ENCODE measurements at regions not wholly inside any gene's neighbourhood (a gene's known extent, or its start where the extent isn't known, plus 50 kb on each side); places are given as distances from the start of the nearest gene placed in this dataset.
"Not testable (repeated sequence)": the region's sequence is repeated elsewhere in the genome, so short reads cannot be mapped to it uniquely, and the experiment has no call there.

DNA sequence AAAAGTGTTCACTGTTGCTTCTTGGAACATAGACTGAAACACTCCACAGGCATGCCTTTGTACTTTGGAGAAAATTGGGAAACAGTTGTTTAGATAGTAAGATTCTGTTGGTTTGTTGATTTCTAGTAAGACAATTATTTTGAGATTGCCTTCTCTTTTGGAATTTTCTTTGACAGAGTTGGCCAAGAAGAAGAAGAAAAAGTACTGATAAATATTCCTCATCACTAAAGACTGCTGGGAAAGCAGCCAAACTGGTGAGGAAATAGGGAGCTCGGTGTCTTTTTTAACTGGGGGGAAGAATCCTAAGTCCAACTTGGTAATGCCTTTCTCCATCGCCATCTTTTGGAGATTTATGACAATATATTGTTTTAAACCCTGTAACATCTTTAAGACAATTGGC lies 370.7 kb downstream of the GPAT3 start:
- ATAC-seq, result no peak

DNA sequence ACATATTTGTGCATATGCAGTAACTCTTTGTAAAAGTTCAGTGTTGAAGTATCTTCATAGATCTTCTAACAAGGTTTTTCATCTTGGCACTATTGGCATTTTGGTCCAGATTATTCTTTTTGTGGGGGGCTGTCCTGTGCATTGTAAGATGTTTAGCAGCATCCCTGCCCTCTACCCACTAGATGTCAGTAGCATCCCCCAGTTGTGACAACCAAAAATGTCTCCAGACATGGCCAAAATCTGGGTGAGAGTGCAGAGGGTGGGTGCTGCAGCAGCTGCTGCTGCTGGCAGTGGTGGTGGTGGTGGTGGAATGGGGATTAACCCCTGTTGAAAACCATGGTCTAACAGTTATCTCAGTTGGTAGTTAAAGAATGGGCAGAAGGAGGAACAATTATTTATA lies 370.0 kb downstream of the GPAT3 start:
- ATAC-seq, result no peak

- ATAC-seq, result not testable (repeated sequence)
Measured at GRCh38 chr4:83903740-83904139, 367.8 kb downstream of the GPAT3 start.

DNA sequence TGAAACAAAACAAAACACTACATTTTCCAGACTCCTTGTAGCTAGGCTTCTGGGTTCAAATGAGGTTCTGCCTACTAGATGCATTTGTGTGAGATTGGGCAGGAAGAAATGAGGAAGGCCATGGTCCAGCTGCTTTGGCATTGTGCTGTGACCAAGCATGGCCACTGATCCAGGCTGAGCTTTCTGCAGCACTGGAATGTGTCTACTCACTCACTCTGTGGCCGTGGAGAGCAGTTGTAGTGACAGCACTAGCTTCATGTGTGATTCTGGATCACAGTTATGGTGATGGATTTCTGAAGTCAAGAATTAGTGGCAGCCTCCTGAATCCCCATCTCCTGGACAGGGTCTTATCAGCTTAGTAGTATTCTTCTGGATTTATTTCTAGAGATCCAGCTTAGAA lies 358.9 kb downstream of the GPAT3 start:
- ATAC-seq, result no peak

DNA sequence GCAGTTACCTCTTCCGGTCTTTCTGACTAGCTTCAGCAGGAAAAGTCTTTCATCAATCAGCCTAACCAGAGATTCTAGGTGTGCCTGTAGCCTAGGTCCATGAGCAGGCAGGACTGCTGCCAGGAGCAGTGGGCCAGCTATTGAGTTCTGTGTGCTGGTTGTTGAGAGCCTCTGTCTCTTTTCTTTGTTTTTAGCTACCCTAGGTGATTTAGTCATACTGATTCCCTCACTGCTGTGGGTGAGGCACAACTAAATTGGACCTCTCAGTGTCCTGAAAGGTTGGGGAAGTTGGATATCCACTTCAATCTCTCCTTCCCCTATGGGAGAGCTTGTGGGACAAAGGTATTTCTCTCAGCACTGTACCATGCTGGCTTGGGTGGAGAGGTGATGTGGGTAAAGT lies 354.9 kb downstream of the GPAT3 start:
- ATAC-seq, result no peak

DNA sequence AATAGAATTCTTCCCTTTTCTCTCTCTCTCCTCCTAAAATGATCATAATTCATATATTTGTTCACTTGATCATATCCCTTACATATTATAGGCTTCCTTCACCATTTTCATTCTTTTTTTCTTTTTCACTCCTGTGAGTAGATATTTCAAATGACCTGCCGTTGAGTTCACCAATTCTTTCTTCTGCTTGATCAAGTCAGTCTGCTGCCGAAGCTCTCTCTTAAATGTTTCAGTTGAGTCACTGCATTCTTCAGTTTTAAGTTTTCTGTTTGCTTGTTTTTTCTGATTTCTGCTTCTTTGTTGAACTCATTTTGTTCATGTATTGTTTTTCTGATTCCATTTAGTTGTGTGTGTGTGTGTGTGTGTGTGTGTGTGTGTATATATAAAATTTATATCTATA lies 354.3 kb downstream of the GPAT3 start:
- ATAC-seq, result no peak

GRCh38 chr4:83889802-83890201 lies 353.9 kb downstream of the GPAT3 start:
- ATAC-seq, result no peak

DNA sequence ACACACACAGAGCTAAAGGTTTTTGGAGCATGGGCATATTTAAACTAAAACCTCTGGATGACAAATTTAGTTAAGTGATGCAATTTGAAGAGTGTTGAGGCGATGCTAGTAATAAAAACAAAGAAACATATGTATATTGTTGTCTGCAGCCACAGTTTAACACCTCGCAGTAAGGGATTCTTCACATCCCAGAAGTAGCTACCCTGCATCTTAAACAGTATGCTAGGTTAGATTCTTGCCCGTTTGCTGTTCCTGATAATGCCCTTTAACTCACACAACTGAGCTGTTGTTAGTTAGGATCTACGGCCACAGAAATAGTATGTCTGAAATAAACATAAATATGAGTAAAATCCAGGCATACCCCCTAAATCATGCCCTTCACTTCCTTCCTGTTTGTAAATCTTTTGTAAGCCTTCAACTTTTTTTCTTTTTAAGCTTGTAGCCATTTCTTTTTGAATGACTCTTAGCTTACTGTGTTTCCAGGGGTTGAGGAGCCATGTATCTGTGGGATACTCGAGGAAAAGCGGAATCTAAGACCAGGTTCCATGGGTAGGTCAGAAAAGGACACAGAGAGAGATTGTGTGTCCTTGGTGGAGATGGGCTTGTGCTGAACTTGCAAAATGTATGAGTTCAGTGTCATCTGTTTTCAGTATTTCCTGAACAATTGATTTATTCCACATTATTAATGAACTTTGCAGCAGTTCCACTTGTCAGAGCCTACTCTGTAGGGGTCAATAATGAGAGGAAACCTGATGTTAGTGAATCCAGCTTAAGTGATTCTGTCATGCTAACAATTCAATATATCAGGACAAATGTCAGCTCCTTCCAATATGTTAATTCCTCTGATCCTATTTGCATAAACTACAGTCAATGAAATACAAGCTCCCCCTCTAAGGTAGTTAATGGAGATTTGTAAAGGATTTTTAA lies 349.6 kb downstream of the GPAT3 start:
- ATAC-seq, result no peak

DNA sequence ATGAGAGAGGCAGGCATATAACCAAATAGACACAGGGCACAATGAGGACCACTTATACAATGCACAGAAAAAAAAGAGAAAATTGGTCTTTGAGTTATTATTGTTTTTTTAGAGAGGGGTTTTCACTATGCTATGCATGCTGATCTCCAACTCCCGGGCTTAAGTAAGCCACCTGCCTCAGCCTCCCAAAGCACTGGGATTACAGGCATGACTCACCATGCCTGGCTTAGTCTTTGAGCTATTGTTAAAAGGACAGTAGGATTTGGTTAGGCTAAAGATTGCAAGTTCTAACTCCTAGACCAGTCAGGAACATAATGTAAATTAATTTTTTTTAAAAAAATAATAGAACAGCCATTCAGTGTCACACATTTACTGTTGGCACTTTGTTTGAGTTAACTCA lies 340.1 kb downstream of the GPAT3 start:
- no peak for ATAC-seq

DNA sequence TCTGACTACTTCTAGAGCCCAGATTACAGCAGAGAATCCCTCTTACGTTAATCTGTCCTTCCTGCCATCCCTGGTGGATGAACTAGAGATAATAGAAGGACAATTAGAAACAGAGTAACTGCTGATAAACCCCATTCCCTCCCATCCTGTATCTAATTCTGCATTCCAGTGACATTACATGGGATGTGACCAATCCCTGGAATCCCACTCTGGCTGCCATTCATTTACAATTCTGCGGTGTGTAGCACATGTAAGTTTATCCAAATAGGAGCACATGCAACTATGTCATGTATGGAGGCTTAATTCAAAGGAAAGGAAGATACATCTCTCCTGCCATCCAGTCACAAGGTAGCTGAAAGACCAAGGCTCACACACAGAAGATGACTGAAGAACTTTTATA lies 339.5 kb downstream of the GPAT3 start:
- ATAC-seq, result no peak

DNA sequence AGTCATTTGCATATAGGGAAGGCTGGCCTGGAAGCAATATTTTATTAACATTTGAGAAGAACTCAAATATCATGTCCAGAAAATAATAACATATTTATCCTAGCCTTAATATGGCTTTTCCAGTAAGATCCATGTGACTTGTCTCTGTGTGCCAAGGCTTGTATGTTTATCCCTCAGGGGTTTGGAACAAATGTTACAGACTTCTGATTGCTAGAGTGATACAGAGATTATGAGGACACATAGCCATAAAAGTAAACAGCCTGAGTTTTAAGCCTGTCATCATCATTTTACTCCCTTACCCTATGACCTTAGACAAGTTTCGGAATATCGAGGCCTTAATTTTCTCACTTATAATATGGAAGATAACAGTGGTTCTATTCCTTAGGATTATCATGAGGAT lies 338.1 kb downstream of the GPAT3 start:
- no peak for ATAC-seq

- ATAC-seq, result no peak
Measured at GRCh38 chr4:83870328-83870950, 334.5 kb downstream of the GPAT3 start.

DNA sequence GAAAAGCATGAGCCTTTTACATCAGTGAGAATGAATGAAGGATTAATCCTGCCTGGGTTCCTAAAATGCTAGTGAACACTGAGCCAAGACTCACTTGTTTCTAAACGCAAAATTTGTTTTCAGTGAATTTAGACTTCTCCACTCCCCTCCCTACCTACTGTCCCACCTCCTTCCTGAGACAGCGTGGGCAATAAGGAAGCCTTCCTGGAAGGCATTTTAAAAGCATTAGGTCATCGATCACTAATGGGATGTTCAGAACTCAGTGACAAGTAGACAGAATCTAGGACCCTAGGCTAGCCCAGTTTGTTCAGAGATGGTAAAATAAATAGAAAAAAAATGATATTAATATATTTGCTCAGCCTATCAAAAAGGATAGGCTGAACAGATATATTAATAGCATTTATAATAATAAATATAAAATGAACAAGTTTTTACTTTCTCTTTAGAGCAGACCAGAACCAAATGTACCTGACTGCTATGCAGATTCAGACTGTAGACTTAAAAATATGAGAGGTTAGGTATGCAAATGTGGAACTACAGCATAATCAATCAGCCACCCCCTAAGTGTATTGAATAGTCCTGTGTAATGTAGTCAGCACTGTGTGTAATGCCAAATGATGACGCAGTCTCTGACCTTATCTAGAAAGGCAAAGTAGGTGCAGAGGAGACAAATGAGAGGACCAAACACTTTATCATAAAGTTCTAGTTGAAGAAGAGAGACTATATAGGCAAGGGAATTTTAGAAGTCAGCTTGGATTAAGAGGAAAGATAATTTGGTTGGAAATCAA lies 331.1 kb downstream of the GPAT3 start:
- no peak for ATAC-seq

- no peak for ATAC-seq
Measured at GRCh38 chr4:83865417-83866150, 329.7 kb downstream of the GPAT3 start.

- ATAC-seq, result no peak
Measured at GRCh38 chr4:83864097-83864817, 328.3 kb downstream of the GPAT3 start.

DNA sequence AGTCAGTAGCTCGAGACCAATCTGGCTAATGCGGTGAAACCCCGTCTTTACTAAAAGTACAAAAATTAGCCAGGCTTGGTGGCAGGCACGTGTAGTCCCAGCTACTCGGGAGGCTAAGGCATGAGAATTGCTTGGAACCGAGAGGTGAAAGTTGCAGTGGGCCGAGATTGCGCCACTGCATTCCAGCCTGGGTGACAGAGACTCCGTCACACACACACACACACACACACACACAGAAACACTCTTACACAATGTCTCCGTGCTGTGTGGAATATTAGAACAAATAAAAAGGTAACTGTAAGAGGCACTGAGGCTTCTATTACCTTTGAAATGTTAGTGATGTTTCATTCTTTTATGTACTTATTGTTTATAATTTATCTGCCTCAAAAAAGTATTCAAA lies 326.6 kb downstream of the GPAT3 start:
- no peak for ATAC-seq

- ATAC-seq, result no peak
Measured at GRCh38 chr4:83860200-83860599, 324.3 kb downstream of the GPAT3 start.

DNA sequence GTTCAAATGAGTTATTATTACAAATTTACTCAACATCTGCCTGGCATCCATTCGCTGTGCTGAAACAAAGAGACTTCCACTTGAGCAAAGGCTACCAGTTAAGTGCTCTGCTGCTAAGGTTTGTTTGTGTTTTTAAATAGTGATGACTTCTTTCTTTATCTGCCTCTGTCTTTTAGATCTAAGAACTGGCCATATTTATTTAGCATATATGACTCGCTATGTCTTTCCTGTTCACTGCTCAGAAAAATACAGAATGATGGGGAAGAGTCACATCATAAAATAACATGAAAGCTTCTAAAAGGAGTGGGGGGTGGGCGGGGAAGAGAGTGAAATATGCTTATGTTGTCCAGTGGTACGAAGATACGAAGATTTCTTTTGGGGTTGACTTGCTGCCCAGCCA lies 322.2 kb downstream of the GPAT3 start:
- no peak for ATAC-seq

DNA sequence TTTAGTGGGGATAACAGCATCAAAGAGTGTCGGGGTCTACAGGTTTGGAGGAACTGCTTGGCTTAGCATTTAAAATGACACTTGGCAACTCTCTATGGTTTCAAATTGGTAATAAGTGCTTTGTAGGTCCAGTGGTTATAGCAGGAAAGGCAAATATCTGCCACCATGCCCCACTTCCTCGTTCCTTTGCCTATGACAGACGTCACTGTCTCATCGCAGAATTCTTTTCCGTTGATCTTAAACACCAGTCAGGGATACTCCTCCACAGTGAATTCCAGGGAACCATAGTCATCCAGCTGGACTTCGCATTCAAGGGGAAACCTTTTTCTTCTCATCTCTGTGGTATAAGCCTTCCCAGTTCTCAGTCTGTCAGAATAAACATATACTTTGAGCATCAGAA lies 319.1 kb downstream of the GPAT3 start:
- no peak for ATAC-seq

- no peak for ATAC-seq
Measured at GRCh38 chr4:83852085-83852451, 316.2 kb downstream of the GPAT3 start.

DNA sequence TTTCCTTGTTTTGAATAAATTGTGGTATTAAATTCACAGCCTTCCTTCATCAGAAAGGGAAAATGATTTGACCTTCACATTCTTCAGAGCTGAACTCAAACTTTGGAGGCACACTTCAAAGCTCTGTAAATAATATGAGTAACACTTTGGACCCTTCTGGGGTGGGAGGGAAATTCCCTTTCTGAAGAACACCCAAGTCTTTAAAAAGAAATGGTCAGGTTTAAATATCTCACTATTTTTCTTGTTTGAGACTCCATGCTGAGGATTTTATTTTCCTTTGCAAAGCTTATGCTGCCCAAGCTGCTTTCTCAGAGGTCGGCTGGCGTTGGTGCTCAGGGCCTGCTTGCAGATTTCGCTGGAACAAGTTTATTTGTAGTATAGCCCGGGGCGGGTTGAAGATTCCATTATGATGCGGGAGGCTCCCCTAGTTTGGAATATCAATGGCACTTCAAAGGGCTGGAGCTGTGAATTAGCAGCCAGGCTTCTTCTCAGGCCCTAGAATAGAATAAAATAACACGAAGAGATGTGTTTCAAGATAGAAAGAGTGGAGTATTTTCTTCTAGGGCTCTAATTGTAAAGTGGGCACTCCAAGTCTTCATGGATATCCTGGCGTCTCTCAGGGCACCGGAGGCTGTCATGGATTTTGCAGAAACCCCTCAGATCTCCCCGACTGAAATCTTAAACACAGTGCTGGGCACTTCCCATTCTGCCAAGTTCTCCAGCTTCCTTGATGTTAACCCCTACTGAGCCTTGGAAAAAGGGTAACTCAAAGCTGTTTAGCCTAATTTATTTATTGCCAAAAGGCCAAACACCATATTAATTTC lies 315.6 kb downstream of the GPAT3 start:
- no peak for ATAC-seq
